ENCODE measurements at regions not wholly inside any gene's neighbourhood (a gene's known extent, or its start where the extent isn't known, plus 50 kb on each side); places are given as distances from the start of the nearest gene placed in this dataset.

DNA sequence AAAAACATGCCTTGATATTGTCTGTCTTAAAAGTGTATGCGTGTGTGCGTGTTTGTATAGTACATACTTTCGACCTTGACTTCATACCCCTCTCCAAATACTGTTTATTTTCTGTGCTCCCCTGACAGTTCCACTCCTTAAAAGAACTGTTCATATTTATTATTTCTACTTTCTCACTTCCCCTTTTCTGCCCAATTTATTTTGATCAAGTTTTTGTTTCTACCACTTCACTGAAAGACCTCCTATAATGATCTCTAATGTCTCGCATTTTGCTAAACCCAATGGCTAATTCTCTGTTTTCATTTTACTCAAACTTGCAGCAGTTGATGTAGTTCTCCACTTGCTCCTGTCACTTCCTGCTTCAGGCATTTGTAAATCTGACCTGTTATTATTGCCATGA lies 426.1 kb upstream of the KLF12 start (continued):
- TF ChIP-seq TCF12 (IDR thresholded peaks at IDR 0.05; ENCODE audit: low read depth, low read length) = no peak
- TF ChIP-seq TARDBP (IDR thresholded peaks at IDR 0.05; ENCODE audit: borderline replicate concordance) = no peak
- TF ChIP-seq MTA2 (IDR thresholded peaks at IDR 0.05; ENCODE audit: low read depth) = peak; percentile 99
- TF ChIP-seq HDGF (IDR thresholded peaks at IDR 0.05) = no peak
- TF ChIP-seq DPF2 (IDR thresholded peaks at IDR 0.05) = peak; percentile 60; the same call in 1 of the 2 replicates
- no peak for TF ChIP-seq RB1 (IDR thresholded peaks at IDR 0.05; ENCODE audit: borderline replicate concordance)
- peak; percentile 41 for TF ChIP-seq IKZF1 (conservative IDR thresholded peaks at IDR 0.05)
- TF ChIP-seq TCF7 (IDR thresholded peaks at IDR 0.05; ENCODE audit: borderline replicate concordance) = 0 out of 2 replicates have a peak, but pooled peaks have one; percentile 14
- TF ChIP-seq SREBF2 (IDR thresholded peaks at IDR 0.05; ENCODE audit: low read length) = no peak
- no peak for TF ChIP-seq KLF5 (IDR thresholded peaks at IDR 0.05; ENCODE audit: partially characterized antibody)
- TF ChIP-seq ZNF622 (IDR thresholded peaks at IDR 0.05) = no peak
- no peak for TF ChIP-seq RUNX3 (IDR thresholded peaks at IDR 0.05; ENCODE audit: low read length)
- TF ChIP-seq NFYA (IDR thresholded peaks at IDR 0.05; ENCODE audit: borderline replicate concordance, low read depth, low read length) = no peak
- TF ChIP-seq, protein P1, sequence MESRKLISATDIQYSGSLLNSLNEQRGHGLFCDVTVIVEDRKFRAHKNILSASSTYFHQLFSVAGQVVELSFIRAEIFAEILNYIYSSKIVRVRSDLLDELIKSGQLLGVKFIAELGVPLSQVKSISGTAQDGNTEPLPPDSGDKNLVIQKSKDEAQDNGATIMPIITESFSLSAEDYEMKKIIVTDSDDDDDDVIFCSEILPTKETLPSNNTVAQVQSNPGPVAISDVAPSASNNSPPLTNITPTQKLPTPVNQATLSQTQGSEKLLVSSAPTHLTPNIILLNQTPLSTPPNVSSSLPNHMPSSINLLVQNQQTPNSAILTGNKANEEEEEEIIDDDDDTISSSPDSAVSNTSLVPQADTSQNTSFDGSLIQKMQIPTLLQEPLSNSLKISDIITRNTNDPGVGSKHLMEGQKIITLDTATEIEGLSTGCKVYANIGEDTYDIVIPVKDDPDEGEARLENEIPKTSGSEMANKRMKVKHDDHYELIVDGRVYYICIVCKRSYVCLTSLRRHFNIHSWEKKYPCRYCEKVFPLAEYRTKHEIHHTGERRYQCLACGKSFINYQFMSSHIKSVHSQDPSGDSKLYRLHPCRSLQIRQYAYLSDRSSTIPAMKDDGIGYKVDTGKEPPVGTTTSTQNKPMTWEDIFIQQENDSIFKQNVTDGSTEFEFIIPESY (IDR thresholded peaks at IDR 0.05) = no peak

DNA sequence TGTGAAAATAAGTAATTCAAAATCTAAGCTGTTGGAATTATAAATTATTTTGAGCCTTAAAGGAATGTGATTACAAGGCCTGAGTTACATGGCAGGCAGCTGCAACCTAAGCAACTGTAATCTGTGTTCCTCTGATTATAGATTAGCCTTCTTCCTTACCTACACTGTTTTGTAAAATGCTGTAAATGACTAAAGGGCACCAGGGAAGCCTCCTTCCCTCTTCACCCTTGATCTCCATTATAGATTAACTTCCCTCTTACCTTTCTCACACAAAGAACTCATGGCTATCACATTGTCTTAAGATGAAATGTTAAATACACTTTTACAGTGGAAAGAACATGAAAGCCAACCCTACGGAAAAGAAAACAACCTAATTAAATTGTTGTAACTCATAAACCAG lies 423.7 kb upstream of the KLF12 start:
- ChIA-PET POLR2A (no interaction called here), CTCF (interaction anchor here (0.6 kb wide), 1 partner anchor 740 kb away, joined by 6 read pairs; no protein-coding TSS in a partner anchor)
- TF ChIP-seq EZH2 (IDR thresholded peaks at IDR 0.05; ENCODE audit: borderline replicate concordance, control insufficient read depth, low read depth, low read length) (no peak), YY1 (IDR thresholded peaks at IDR 0.05; ENCODE audit: low read depth, low read length) (no peak), NR2C2 (IDR thresholded peaks at IDR 0.05; ENCODE audit: borderline replicate concordance, control insufficient read depth, insufficient read length, low read depth) (no peak), PML (IDR thresholded peaks at IDR 0.05; ENCODE audit: low read length) (no peak), ZSCAN29 (IDR thresholded peaks at IDR 0.05) (no peak), STAT3 (IDR thresholded peaks at IDR 0.05; ENCODE audit: low read depth, low read length) (no peak), MYC (IDR thresholded peaks at IDR 0.05; ENCODE audit: insufficient read depth, insufficient read length, insufficient replicate concordance, low read length, severe bottlenecking) (no peak), RAD21 (IDR thresholded peaks at IDR 0.05; ENCODE audit: insufficient read depth, low read depth, low read length) (no peak), CEBPB (IDR thresholded peaks at IDR 0.05; ENCODE audit: borderline replicate concordance in 1 of 2, low read depth in 2 of 2, low read length in 2 of 2) (no peak)
- TF ChIP-seq, protein P2, sequence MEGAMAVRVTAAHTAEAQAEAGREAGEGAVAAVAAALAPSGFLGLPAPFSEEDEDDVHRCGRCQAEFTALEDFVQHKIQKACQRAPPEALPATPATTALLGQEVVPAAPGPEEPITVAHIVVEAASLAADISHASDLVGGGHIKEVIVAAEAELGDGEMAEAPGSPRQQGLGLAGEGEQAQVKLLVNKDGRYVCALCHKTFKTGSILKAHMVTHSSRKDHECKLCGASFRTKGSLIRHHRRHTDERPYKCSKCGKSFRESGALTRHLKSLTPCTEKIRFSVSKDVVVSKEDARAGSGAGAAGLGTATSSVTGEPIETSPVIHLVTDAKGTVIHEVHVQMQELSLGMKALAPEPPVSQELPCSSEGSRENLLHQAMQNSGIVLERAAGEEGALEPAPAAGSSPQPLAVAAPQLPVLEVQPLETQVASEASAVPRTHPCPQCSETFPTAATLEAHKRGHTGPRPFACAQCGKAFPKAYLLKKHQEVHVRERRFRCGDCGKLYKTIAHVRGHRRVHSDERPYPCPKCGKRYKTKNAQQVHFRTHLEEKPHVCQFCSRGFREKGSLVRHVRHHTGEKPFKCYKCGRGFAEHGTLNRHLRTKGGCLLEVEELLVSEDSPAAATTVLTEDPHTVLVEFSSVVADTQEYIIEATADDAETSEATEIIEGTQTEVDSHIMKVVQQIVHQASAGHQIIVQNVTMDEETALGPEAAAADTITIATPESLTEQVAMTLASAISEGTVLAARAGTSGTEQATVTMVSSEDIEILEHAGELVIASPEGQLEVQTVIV (IDR thresholded peaks at IDR 0.05; ENCODE audit: borderline replicate concordance, partially characterized antibody) = no peak

More for the DNA sequence above, 423.7 kb upstream of the KLF12 start:
- DNase-seq (ENCODE audit: low read depth, low spot score) = no peak
- Histone ChIP-seq H3K4me1 (ENCODE audit: control insufficient read depth, insufficient read depth, low read length) (no peaks in the 10 kb centered on the region), H3K4me3 (no peak overlapping the region), H3K4me2 (ENCODE audit: control insufficient read depth, insufficient read depth) (no peak overlapping the region), H3K9me3 (replicated peaks; ENCODE audit: control insufficient read depth, insufficient read depth, low read length) (no peaks in the 10 kb centered on the region), H3K36me3 (ENCODE audit: control insufficient read depth in 2 of 2, insufficient read depth in 2 of 2, low read length in 1 of 2) (no peaks in the 10 kb centered on the region), H3K27me3 (replicated peaks in 1 of 2; ENCODE audit: control insufficient read depth in 2 of 2, insufficient read depth in 2 of 2, low read length in 1 of 2) (no peaks in the 10 kb centered on the region; a peak in 1 of 4 replicates), H4K20me1 (ENCODE audit: control insufficient read depth, insufficient read depth) (no peaks in the 10 kb centered on the region), H3K9ac (ENCODE audit: control insufficient read depth, insufficient read depth, low read length) (no peak overlapping the region), H2AFZ (ENCODE audit: control insufficient read depth, low read depth, low read length) (no peak overlapping the region), H3K79me2 (ENCODE audit: control insufficient read depth, insufficient read depth, low read length) (no peaks in the 10 kb centered on the region), H3K27ac (ENCODE audit: control insufficient read depth, insufficient read depth) (no peak overlapping the region)
- ChIA-PET SMC1A (ENCODE audit: uncharacterized antibody, unreplicated experiment) (interaction anchor here (0.5 kb wide), 1 partner anchor 11 kb away, joined by 5 read pairs; no protein-coding TSS in a partner anchor), RAD21 (ENCODE audit: unreplicated experiment) (no interaction called here)
- ATAC-seq = no peak
- BruUV-seq (replicated peaks) = no TSS peak
- no peak for FAIRE-seq
- intact Hi-C loops (cut with micrococcal nuclease; ENCODE audit: unreplicated experiment) (no loop called here), in situ Hi-C loops (cut with MboI) (no loop called here)
- 75% methylated on average over 1 of the region's 1 CpG for WGBS (ENCODE audit: insufficient coverage, insufficient replicate concordance, low lambda C conversion rate, missing lambda C conversion rate)
